ENCODE measurements at regions not wholly inside any gene's neighbourhood (a gene's known extent, or its start where the extent isn't known, plus 50 kb on each side); places are given as distances from the start of the nearest gene placed in this dataset.

DNA sequence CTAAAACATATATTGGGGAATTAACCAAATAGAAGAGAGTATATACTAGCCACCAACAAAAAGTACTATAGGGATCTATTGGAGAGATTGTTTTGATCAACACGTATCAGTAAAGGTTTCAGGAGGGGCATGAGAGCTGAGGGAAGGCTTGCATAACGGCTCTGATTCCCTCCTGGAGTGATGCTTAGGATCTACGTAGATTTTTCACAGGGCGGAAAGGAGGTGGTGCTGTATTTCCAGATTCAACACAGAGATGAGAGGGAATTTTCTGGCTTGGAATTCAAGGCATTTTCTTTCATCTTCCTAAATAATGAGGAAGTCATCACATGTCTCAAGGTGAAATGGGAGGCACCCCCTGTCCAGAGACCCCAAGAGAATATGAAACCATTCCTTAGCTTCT, 443.8 kb downstream of the CMPK2 start:
- H2AK5ac ChIP-seq (ENCODE audit: low read depth, low read length) = no peak overlapping the region
- ChIA-PET POLR2A (ENCODE audit: partially characterized antibody) (no interaction called here), CTCF (ENCODE audit: partially characterized antibody) (interaction anchor here (0.8 kb wide), 1 partner anchor 105 kb away, joined by 3 read pairs; no protein-coding TSS in a partner anchor)
- H3K9me3 ChIP-seq (ENCODE audit: insufficient read depth in 2 of 2, low read depth in 1 of 2, low read length in 1 of 2) = no peaks in the 10 kb centered on the region
- H3K23me2 ChIP-seq (ENCODE audit: low read depth, low read length) = no peaks in the 10 kb centered on the region
- H2BK12ac ChIP-seq (ENCODE audit: low read depth, low read length) = no peak overlapping the region
- no peak overlapping the region for H3K4ac ChIP-seq (replicated peaks; ENCODE audit: insufficient read length, low read depth, low read length)
- no peak overlapping the region for H3K14ac ChIP-seq (ENCODE audit: insufficient read length)
- no peak overlapping the region for H3K18ac ChIP-seq (ENCODE audit: extremely low read depth, low read length)
- H4K91ac ChIP-seq (replicated peaks; ENCODE audit: insufficient read length, low read length) = no peak overlapping the region
- no peak overlapping the region for H4K8ac ChIP-seq (ENCODE audit: extremely low read depth, insufficient read depth, low read length)
- H2AFZ ChIP-seq (ENCODE audit: low read length) = 0 out of 2 replicates have a peak overlapping the region, but pooled peaks have one; percentile 10
- H4K20me1 ChIP-seq (replicated peaks in 1 of 2; ENCODE audit: control insufficient read depth in 1 of 2, insufficient read depth in 2 of 2, low read length in 2 of 2) = no peaks in the 10 kb centered on the region
- no peaks in the 10 kb centered on the region for H3K79me2 ChIP-seq (ENCODE audit: control insufficient read depth in 1 of 2, insufficient read depth in 2 of 2, low read length in 2 of 2)
- H3K4me3 ChIP-seq (ENCODE audit: extremely low read depth in 1 of 4, insufficient read depth in 2 of 4, low read depth in 3 of 4, low read length in 4 of 4) = no peak overlapping the region
- no peak overlapping the region for H3K9ac ChIP-seq (replicated peaks in 1 of 4; ENCODE audit: extremely low read depth in 1 of 4, low read depth in 3 of 4, low read length in 3 of 4)
- no peaks in the 10 kb centered on the region for H3K27me3 ChIP-seq (replicated peaks in 1 of 4; ENCODE audit: control insufficient read depth in 3 of 4, extremely low read depth in 1 of 4, insufficient read depth in 3 of 4, low read length in 3 of 4)
- H2BK15ac ChIP-seq (ENCODE audit: low read length) = no peak overlapping the region
- no peak overlapping the region for H3K4me2 ChIP-seq (ENCODE audit: insufficient read depth in 1 of 2, low read depth in 2 of 2, low read length in 2 of 2)
- DNase-seq (ENCODE audit: low read depth in 1 of 2, low spot score in 2 of 2) = no peak
- no peaks in the 10 kb centered on the region for H3K36me3 ChIP-seq (ENCODE audit: control insufficient read depth in 2 of 4, insufficient read depth in 4 of 4, low read length in 3 of 4)
- 0 out of 7 replicates have a peak, but pooled peaks cover 0 to 2% (median 0%) of the 10 kb centered on the region in 4 experiments for H3K4me1 ChIP-seq (replicated peaks in 1 of 4; ENCODE audit: control insufficient read depth in 3 of 4, insufficient read depth in 4 of 4, low read length in 3 of 4)
- no peaks in the 10 kb centered on the region for H3K79me1 ChIP-seq (ENCODE audit: low read depth, low read length)
- 76% methylated on average over 4 of the region's 4 CpGs; no CpG with 5 or more reads in 1 of the 2 experiments for WGBS, 2 experiments (ENCODE audit: extremely low coverage in 1 of 2, insufficient coverage in 1 of 2, insufficient read length in 1 of 2, insufficient replicate concordance in 2 of 2, low coverage in 1 of 2, low lambda C conversion rate in 2 of 2, missing lambda C conversion rate in 1 of 2)
- no peak overlapping the region for H4K5ac ChIP-seq (ENCODE audit: insufficient read length, low read depth, low read length)
- H2BK120ac ChIP-seq (replicated peaks; ENCODE audit: low read depth, low read length) = no peak overlapping the region
- no peak overlapping the region for H3K27ac ChIP-seq (ENCODE audit: low read depth, low read length)
- no peak overlapping the region for H2BK5ac ChIP-seq (ENCODE audit: low read depth, low read length)
- no peak for FAIRE-seq
- no peak overlapping the region for H3K23ac ChIP-seq (ENCODE audit: insufficient read length)
- H2BK20ac ChIP-seq (ENCODE audit: low read length) = no peak overlapping the region
- peak overlapping the region; percentile 33 for H3K56ac ChIP-seq (replicated peaks; ENCODE audit: insufficient read length, low read depth, low read length)
- no peak for TF ChIP-seq RXRA (IDR thresholded peaks at IDR 0.05; ENCODE audit: insufficient read depth, low read depth, low read length)
- TF ChIP-seq SIN3A (conservative IDR thresholded peaks at IDR 0.05 in 1 of 2, IDR thresholded peaks at IDR 0.05 in 1 of 2; ENCODE audit: low read depth in 1 of 2, low read length in 2 of 2) = no peak
- TF ChIP-seq SP1 (IDR thresholded peaks at IDR 0.05; ENCODE audit: low read depth, low read length) = no peak
- TF ChIP-seq BCL11A (IDR thresholded peaks at IDR 0.05; ENCODE audit: low read depth in 2 of 2, low read length in 2 of 2) = no peak
- TF ChIP-seq KDM1A (IDR thresholded peaks at IDR 0.05; ENCODE audit: borderline replicate concordance, low read length) = no peak
- TF ChIP-seq NANOG (IDR thresholded peaks at IDR 0.05; ENCODE audit: insufficient read depth, low read depth, low read length, poor library complexity, severe bottlenecking) = no peak
- TF ChIP-seq RAD21 (IDR thresholded peaks at IDR 0.05 in 1 of 2, conservative IDR thresholded peaks at IDR 0.05 in 1 of 2; ENCODE audit: low read depth in 2 of 2, low read length in 2 of 2) = no peak
- TF ChIP-seq TEAD4 (IDR thresholded peaks at IDR 0.05; ENCODE audit: low read depth, low read length) = no peak
- TF ChIP-seq SIX5 (IDR thresholded peaks at IDR 0.05; ENCODE audit: low read depth, low read length) = no peak
- no peak for TF ChIP-seq HDAC2 (IDR thresholded peaks at IDR 0.05; ENCODE audit: borderline replicate concordance in 1 of 2, low read depth in 2 of 2, low read length in 2 of 2)
- TF ChIP-seq EZH2 (IDR thresholded peaks at IDR 0.05; ENCODE audit: low read depth, low read length, severe bottlenecking) = no peak
- TF ChIP-seq POLR2AphosphoS5 (IDR thresholded peaks at IDR 0.05; ENCODE audit: low read depth, low read length) = no peak
- TF ChIP-seq CEBPB (IDR thresholded peaks at IDR 0.05; ENCODE audit: low read depth, low read length) = no peak
- TF ChIP-seq GTF2F1 (IDR thresholded peaks at IDR 0.05; ENCODE audit: borderline replicate concordance, low read depth, low read length) = no peak

Data from H1 (cell line).